Colonic mucosa (tissue), 4 donors: ENCODE measurements at regions not wholly inside any gene's neighbourhood (a gene's known extent, or its start where the extent isn't known, plus 50 kb on each side); places are given as distances from the start of the nearest gene placed in this dataset.

Source experiments
- DNase-seq: peaks from one replicate; pipeline ENCODE4 v3.0.0-alpha.2; 2020
- H3K27ac ChIP-seq: fragments of 200-600 bp; one replicate; pipeline ENCODE4 v1.8.0; 2021
- H3K27me3 ChIP-seq: fragments of 200-600 bp; one replicate; pipeline ENCODE4 v1.8.0; 2021
- H3K36me3 ChIP-seq: fragments of 200-600 bp; one replicate; pipeline ENCODE4 v1.8.0; 2021
- H3K4me1 ChIP-seq: fragments of 200-600 bp; one replicate; pipeline ENCODE4 v1.8.0; 2021; ENCODE audit warnings: mild to moderate bottlenecking
- H3K4me3 ChIP-seq: fragments of 200-600 bp; one replicate; pipeline ENCODE4 v1.8.0; 2021
- H3K9ac ChIP-seq, 2 donors: one replicate each; pipeline ENCODE4 v1.7.0; 2013; ENCODE audit warnings: control low read depth in 2 of 2, low read depth in 2 of 2, low read length in 2 of 2
- H3K9me3 ChIP-seq: fragments of 200-600 bp; one replicate; pipeline ENCODE4 v1.8.0; 2021
- CTCF ChIP-seq: fragments of 200-600 bp; IDR thresholded peaks from one replicate; pipeline ENCODE4 v1.8.0; 2022; ENCODE audit warnings: antibody characterized with exemption, mild to moderate bottlenecking
- intact Hi-C: fragments of 100-400 bp; cut with DNase I; formaldehyde crosslinking; loops from one replicate; pipeline ENCODE4 v1.14.1; 2022
- donor health status: healthy.
- donor health status: DM: no; HTN: no; CAD: no.
- donor health status: DM: no; HTN: no; CAD: no.

GRCh38 chr5:91946870-91947269 lies 563.8 kb upstream of the ARRDC3 start:
- DNase-seq: no peak
- no peak for TF ChIP-seq CTCF
- Histone ChIP-seq H3K4me3 (no peak overlapping the region), H3K9ac (no peak overlapping the region), H3K9me3 (no peaks in the 10 kb centered on the region), H3K27ac (no peak overlapping the region), H3K36me3 (no peaks in the 10 kb centered on the region), H3K4me1 (no peaks in the 10 kb centered on the region), H3K27me3 (no peaks in the 10 kb centered on the region)
- intact Hi-C loops: no loop called here

GRCh38 chr5:91941588-91941987 lies 558.5 kb upstream of the ARRDC3 start:
- no peak overlapping the region for H3K4me3 ChIP-seq
- H3K36me3 ChIP-seq: no peaks in the 10 kb centered on the region
- H3K4me1 ChIP-seq: no peaks in the 10 kb centered on the region
- intact Hi-C loops: no loop called here
- TF ChIP-seq CTCF: no peak
- H3K27me3 ChIP-seq: no peaks in the 10 kb centered on the region
- H3K9me3 ChIP-seq: no peaks in the 10 kb centered on the region
- H3K27ac ChIP-seq: no peak overlapping the region
- no peak for DNase-seq
- H3K9ac ChIP-seq: no peak overlapping the region

- Histone ChIP-seq H3K9me3 (no peaks in the 10 kb centered on the region), H3K27ac (no peak overlapping the region), H3K36me3 (no peaks in the 10 kb centered on the region), H3K9ac (no peak overlapping the region), H3K27me3 (no peaks in the 10 kb centered on the region), H3K4me3 (no peak overlapping the region), H3K4me1 (no peaks in the 10 kb centered on the region)
- intact Hi-C loops: no loop called here
- no peak for TF ChIP-seq CTCF
- DNase-seq: no peak
Observed at GRCh38 chr5:91938441-91938840, 555.3 kb upstream of the ARRDC3 start.

DNA sequence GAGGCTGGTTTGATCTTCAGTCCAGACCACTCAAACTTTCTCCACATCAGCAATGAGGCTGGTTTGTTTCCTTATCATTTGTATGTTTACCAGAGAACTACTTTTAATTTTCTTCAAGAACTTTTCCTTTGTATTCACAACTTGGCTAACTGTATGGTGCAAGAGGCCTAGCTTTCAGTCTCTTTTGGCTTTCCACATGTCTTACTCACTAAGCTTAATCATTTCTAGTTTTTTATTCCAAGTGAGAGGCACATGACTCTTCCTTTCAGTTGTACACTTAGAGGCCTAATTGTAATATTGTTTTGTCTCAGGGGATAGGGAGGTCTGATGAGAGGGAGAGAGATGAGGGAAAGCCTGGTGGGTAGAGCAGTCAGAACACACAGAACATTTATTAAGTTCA lies 554.0 kb upstream of the ARRDC3 start:
- no peaks in the 10 kb centered on the region for H3K9me3 ChIP-seq

DNA sequence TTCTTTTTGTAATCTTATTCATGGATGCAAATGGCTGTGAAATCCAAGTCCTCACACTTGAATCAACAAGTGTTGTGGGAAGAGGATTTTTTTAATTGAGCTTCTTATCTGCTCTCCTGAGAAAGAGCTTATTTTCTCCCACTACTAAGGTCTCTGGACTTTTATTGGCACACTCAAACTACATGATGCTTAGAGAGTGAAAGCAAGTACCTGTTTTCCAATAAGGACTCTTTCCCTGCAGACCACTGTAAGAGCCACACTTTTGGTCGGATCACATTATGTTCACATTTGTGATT lies 546.4 kb upstream of the ARRDC3 start:
- Histone ChIP-seq H3K9ac (no peak overlapping the region), H3K4me3 (no peak overlapping the region), H3K36me3 (no peaks in the 10 kb centered on the region), H3K27me3 (no peaks in the 10 kb centered on the region), H3K27ac (no peak overlapping the region), H3K4me1 (no peaks in the 10 kb centered on the region), H3K9me3 (no peaks in the 10 kb centered on the region)
- TF ChIP-seq CTCF: no peak
- no peak for DNase-seq
- intact Hi-C loops: no loop called here

More for the DNA sequence above, 554.0 kb upstream of the ARRDC3 start:
- H3K9ac ChIP-seq: no peak overlapping the region
- no peaks in the 10 kb centered on the region for H3K4me1 ChIP-seq
- no peak overlapping the region for H3K4me3 ChIP-seq
- H3K27ac ChIP-seq: no peak overlapping the region
- no peak for TF ChIP-seq CTCF
- no peak for DNase-seq
- intact Hi-C loops: no loop called here
- no peaks in the 10 kb centered on the region for H3K27me3 ChIP-seq
- H3K36me3 ChIP-seq: no peaks in the 10 kb centered on the region
